T1000 (cell line): ENCODE measurements at regions not wholly inside any gene's neighbourhood (a gene's known extent, or its start where the extent isn't known, plus 50 kb on each side); places are given as distances from the start of the nearest gene placed in this dataset.
A peak's percentile ranks its signal among the peaks of the same experiment; 100 is the strongest.
"Not testable (repeated sequence)": the region's sequence is repeated elsewhere in the genome, so short reads cannot be mapped to it uniquely, and the experiment has no call there.

Experiments
- DNase-seq: peaks from one replicate; lab custom pipeline; 2025; ENCODE audit warnings: mixed read lengths; lab: John Stamatoyannopoulos, UW

DNA sequence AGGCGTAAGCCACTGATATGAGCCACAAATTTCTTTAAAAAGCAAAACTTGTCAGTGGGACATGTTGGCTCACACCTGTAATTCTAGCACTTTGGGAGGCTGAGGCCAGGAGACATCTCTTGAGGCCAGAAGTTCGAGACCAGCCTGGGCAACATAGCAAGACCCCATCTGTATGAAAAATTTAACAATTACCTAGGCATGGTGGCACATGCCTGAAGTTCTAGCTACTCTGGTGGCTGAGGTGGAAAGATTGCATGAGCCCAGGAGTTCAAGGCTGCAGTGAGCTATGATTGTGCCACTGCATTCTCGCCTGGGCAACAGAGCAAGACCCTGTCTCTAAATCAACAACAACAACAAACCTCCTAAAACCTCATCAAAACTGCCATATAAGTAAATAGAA lies 147.6 kb upstream of the BARHL2 start:
- no peak for DNase-seq

DNA sequence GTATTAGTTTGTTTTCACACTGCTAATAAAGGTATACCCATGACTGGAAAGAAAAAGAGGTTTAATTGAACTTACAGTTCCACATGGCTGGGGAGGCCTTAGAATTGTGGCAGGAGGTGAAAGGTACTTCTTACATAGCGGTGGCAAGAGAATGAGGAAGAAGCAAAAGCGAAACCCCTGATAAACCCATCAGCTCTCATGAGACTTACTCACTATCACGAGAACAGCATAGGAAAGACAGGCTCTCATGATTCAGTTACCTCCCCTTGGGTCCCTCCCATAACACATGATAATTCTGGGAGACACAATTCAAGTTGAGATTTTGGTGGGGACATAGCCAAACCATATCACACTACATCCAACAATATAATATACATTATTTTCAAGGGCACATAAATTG lies 145.7 kb upstream of the BARHL2 start:
- DNase-seq, result no peak

DNA sequence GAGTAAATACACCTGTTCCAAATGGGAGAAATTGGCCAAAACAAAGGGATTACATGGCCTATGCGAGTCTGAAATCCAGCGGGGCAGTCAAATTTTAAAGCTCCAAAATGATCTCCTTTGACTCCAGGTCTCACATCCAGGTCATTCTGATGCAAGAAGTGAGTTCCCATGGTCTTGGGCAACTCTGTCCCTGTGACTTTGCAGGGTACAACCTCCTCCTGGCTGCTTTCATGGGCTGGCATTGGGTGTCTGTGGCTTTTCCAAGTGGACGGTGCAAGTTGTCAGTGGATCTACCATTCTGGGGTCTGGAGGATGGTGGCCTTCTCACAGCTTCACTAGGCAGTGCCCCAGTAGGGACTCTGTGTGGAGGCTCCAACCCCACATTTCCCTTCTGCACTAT lies 144.3 kb upstream of the BARHL2 start:
- not testable (repeated sequence) for DNase-seq

DNA sequence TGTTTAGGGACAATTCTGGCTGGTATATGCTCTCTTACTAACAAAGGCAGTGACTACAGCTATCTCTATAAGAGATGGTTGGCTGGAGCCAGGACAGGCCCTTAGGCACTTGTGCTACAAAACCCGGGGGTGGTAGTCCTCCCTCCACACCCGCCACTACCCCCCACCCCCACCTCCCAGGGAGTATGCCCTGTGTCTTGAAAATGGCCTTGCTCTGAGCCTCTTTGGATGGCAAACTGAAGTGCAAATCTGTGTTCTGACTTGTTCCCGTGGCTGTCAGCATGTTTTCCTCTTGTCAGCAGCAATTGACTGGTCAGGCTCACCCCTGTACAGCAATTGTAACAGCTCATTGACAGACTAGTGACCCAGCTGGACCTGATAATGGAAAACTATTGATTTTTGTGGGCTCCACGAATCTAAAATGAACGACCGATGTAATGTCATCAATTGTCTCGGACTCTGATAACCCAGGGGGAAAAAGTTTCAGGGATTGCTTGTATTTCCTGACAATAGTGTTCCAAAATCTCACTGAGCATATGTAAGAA lies 139.4 kb upstream of the BARHL2 start:
- no peak for DNase-seq

DNA sequence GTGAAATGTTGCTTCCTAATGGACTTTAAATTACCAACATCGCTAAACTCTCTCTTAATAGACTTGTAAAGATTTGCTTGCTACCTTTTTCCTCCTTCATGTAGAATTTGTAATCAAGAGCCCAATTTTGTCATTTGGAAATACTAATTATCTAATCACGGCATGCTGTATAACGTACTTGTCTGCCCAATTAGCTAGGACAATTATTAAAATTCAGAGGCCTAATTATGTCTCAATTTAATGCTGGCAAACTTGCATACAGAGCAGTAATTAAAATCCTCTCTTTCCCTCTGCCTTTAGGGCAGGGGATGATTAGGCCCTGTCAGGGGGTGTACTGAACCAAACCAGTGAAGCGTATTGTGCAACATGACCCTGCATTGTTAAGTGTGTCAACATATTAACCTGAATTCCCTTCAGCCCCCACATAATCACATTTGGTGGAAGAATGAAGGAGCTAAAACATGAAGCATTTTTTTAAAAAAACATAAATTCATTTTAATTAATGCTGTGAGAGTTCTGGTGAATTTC lies 137.4 kb upstream of the BARHL2 start:
- DNase-seq, result no peak

DNA sequence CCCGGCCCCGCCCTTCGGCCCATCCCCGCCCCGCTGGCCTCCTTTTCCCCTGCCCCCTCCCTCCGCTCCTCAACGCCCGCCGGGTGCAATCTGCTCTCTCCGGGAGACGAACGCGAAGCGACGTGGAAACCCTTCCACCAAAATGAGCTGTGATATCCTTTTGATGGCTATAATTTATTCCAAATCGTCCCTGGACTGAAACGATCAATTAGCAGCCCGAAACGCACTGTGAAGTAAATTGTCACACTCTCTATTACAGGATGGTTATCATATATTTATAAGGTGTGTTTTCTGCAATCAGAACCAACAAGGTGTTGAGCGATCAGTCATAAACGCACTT lies 134.6 kb upstream of the BARHL2 start:
- DNase-seq, result no peak

DNA sequence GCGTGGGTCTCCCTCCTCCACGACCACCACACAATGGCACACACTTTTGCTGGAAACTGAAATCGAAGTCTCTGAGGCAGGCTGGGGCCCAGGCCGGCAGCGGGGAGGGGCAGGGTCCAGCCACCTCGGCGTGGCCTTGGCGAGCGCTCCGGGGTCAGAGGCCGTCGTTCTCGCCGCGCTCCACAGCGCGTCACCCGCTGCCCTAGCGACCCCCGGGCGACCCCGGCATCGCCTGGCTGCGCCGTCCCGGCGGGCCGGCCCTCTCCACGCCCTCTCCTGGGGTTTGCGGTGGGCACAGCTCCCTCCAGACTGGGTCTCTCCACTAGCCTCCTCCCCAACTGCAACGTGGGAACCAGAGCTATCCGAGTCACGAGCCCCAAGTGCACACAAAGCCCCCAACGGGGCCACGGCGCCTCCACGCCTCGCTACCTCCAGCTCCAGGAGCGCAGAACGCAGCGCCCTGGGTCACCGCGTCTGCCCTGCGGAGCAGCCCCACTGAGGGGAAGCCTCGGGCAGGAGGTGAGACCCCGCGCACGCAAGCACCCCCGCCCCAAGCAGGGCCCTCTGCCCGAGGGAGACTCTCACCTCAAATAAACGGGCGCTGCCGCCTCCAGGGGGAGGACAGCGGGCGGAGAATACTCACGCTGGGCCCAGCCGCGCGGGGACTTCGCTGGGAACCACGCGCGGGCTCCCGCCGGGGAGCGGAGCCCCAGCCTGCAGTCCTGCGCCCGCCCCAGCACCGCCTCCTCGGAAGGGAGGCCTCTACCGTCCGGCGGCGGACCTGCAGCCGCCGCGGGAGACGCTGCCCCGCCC lies 134.0 kb upstream of the BARHL2 start:
- DNase-seq, result peak; percentile 79

DNA sequence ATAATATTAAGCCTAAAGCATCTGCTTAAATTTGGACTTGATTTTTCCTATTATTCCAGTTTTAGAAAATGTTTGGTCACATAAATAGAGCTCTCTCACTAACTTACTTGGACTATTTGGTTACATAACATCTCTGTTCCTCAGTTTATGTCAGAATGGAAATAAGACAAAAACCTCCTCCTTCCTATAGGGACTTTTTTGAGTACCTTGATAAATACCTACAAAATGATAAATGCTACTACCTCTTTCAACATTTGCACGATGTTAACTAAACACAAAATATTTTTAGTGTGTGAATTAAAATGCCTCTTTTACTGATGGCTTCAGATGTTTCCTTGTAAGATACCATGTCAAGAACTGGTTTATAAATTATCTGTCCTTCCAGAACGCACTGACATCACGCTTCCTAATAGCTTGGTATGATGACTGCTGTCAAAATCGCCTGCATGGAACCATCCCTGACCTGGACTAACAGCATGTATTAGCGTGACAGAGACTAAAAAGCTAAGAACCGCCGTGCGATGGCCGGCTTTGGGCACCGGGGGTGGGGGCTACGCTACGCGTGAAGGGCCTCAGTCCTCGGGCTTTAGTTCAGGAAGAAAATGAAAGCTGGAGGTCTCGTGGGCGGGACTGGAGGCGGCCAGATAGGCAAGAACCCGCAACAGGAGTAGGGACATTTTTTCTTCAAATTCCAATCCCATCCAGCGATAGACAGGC lies 133.2 kb upstream of the BARHL2 start:
- no peak for DNase-seq

DNA sequence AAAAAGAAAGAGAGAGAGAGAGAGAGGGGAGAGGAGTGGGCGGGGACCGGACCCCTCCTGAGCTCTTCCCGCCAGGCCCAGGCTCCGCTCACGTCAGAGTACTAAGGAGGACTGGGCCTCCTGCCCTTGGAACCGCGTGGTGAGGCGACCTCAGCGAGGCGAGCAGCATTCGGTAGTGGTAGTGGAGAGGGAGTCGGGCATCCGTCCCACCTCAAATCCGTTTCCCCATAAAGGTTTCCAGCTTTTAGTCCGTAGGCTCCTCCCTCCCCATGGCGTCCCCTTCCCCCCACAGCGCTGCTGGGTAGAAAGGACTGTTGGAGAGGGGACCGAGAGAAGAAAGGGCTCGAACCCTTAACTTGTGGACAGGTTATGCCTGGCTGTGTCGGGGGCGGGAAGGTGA lies 124.4 kb upstream of the BARHL2 start:
- no peak for DNase-seq

DNA sequence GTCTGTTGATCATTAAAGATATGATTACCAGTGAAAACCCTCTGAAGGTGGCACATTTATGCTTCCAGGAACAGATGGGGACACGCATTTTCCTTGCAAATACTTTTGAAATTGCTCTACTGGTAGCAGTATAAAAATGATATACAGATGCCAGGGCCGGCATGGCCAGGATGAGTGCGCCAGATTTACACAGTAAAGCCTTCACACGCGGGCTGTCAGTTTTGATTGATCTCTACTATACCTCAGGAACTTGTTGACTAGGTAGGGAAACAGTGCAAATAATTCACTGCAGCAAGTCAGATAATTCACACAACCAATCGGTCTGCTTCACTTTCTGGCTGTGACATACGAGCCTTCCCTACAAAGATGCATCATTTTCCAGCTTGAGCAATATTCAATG lies 123.2 kb upstream of the BARHL2 start:
- DNase-seq, result no peak

DNA sequence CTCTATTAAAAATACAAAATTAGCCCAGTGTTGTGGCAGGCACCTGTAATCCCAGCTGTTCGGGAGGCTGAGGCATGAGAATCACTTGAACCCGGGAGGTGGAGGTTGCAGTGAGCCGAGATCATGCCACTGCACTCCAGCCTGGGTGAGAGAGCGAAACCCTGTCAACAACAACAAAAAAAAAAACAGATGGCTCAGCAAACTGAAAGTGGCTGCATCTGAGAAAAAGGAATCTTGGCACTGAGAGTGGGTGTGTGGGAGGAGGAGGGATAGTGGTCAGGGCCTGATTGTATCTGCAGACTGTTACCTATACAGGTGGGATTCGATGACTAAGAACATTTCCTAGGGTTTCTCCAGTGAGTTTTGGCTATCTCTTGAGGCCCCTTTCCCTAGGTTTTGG lies 122.2 kb upstream of the BARHL2 start:
- DNase-seq, result no peak

DNA sequence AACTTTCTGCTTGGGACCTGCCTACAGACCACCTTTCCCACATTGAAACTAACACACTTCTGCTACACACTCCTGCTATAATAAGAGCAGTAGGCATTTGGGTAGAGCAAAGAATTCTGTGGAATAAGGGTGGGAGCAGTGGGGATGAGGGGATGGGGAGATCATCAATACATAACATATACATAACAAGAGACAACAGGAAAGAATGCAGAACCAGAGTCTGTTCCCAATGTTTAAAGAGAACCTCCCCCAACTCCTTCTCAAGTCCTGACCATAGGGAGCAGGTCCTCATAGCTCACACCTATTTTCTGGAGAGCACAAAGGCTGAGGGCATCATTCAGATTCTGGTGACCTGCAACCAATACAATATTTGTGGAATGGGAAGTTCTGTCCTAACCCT lies 121.6 kb upstream of the BARHL2 start:
- DNase-seq, result no peak

DNA sequence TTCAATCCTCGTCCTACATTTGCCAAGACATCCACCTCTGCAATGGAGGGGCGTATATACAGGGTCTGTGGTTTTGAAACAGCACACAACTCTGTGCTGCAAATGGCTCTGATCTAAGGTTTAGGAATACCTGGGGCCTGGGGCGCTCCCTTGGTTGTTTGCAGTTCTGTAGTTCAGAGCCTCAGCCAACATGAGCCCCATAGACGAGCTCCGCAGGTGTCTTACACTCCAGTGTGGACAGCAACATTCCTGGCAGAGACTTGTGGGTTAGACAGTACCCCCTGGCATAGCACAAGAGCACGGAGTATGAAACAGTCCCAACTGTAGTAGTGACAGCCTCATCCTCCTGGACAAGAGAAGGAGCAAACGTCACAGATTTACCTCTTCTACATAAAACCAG lies 120.3 kb upstream of the BARHL2 start:
- no peak for DNase-seq

DNA sequence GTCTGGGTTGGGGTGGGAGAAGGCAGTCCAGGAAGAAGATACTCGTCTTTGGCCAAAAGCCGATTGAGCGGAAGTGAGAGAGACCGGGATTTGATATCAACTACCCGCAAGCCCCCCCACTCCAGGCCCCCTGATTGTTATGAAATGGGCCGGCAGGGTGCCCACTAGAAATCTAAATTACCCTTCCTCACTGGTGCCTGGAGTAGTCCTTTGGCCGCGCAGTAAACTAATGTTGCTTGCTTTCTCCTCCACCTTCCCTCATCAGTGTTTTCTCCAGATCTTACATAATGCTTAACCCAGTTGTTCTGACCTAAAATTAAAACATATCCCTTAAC lies 119.2 kb upstream of the BARHL2 start:
- no peak for DNase-seq

DNA sequence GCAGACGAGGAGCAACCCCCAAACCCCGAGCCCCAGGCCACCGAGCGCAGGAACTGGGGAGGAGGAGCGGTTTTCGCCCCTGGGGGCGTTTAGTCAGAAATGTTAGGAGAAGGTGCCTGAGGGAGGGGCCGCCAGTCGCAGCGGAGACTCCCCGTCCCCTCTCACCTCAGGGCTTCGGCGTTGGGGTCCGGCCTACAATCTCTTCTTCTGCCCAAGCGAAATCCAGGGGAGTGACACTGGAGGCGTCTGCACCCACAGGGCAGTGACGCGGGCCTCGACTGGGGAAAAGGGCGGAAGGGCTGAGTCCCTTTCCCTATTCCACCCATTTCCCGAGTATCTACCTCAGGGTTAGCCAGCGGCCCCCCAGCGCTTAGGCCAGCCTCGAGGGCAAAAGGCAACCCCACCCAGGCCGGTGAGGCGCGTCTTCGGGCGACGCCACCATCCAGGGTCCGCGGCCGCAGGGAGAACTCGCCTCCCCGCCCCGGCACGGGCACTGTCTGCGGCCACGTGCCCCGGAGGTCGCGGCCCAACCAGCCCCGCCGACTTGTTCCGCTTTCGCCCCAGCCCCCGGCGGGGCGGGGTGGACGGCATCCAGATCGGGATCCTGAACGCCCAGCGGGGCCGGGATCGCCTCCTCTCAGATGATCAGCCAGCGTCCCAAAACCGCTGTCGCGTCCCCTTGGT lies 118.7 kb upstream of the BARHL2 start:
- DNase-seq, result no peak

DNA sequence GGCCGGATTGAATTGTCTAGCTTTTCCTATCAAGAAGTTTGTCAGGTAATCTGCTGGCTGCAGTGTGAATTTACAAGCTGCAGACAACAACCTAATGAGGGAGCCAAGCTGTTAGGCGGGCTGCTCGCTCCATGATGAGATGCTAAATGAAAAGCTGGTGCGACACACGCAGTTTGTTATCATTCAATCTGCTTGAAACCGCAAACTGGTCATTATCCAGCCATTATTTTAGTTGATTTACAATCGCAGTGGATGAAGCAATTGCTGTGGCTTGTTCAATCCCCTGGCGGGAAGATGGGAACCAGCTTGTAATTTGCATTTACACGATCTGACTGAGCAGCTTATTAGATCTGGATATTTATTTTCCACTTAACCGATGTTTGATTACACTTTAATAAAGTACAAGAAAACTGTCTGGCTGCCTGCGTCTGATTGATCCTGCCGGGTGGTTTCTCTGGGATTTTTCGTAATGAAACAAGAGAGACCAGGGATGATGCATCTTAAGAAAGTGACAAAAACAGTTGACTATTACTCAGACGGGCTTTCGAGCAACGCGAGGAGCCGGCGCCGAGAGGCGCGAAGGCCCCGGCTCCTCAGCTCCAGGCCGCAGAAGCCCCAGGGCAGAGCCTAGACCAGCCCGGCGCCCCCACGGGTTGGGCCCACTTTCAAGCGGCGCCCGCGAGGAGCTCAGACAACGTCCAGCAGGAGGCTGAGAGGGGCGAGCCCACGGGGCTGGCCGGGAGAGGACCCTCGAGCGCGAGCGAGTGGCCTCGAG lies 118.0 kb upstream of the BARHL2 start:
- no peak for DNase-seq

DNA sequence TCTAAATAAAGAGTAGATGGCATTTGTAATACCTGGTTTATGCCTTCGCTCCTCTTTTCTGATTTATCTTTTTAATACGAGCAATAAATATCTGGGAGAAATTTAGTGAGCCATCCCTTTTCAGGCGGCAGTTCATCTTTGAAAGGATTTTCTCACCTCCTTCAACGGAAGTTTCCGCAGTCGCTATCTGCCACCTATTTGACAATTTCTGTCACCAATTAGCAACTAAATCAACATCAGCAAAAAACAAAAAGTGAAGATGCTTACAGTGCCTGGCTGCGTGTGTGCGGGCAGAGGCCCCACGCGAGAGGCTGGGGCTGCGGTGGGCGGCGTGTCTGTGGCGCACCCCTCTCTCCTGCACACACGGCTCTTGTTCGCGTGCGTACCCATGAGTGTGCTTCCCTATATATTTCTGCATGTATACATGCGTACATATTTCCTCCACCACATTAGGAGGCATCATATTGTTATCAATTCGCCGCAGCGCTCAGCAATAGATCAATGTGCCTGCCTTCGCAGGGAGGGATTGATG lies 117.3 kb upstream of the BARHL2 start:
- DNase-seq, result no peak

DNA sequence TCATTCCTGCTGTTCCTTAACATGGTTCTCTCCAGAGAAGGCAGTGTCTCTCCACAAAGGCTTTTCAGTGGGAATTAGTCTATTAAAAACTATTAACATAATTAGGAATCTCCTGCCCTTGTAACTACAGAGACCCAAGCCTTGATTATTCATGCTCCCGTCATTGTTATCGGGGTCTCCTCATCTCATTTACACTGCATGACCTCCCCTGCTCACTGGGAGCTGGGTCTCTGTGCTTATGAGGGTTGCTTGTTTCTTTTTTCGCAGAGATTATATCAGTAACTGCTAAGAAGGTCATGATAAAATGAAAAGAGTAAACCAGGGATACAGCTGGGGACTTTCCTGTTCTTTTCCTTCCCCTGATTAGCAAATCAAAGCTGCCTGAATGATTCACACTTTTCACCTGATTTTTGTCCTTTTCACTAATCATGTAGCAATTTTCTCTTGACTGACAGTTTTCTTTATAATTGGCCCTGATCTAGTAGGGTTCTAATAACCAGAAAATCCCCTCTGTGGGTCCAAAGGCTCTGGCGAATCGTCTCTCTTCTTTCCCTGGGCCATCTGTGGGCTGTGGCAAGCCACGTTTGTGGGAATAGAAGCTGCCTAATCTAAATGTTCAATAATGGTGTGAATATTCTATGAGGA lies 116.5 kb upstream of the BARHL2 start:
- no peak for DNase-seq

DNA sequence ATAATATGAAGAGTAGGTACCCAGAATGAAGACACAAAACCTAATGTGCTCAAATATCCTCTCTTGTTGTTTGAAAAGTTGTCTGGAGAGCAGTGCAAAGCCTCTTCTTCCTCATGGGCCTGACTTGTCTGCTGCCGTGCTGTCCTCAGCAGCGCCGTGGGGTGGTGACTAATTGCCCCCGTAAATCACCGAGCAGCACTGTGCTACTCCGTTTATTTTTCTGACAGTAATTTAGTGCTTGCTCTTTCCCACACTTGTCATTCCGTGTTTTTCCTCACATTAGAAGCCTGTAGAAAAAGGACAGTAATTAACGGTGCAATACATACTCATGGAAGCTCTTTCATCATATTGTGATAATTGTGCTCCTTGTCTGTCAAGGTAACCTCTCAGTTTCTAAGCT lies 114.8 kb upstream of the BARHL2 start:
- DNase-seq, result no peak

DNA sequence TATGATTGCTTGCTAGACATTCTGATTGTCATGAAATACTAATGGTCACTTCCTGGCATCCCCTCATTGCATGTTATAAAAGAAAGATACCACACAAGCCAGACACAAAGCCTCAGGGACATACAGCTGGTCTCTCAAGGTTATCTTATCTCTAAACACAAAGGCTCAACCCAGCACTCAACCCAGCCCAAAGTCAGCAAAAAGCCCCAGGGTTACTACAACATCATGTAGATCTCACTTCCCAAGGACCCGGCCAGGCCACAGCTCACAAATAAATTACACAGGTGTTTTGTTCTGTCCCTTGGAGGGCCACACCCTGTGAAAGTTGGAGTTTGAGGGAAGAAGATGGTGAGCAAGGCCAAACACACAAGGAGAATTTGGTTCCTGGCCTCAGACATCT lies 109.7 kb upstream of the BARHL2 start:
- no peak for DNase-seq

DNA sequence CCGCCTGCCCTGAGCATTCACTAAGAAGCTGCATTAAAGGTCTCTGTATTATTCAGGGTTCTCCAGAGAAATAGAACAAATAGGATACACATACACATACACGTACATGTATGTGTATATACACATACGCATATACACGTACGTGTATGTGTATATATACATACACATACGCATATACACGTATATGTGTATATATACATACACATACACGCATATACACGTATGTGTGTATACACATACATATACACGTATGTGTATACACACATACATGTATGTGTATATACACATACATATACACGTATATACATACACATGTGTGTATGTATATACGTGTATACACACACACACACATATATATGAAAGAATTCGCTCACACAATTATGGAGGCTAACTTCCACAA lies 108.9 kb upstream of the BARHL2 start:
- no peak for DNase-seq
